ENCODE measurements at regions not wholly inside any gene's neighbourhood (a gene's known extent, or its start where the extent isn't known, plus 50 kb on each side); places are given as distances from the start of the nearest gene placed in this dataset.

DNA sequence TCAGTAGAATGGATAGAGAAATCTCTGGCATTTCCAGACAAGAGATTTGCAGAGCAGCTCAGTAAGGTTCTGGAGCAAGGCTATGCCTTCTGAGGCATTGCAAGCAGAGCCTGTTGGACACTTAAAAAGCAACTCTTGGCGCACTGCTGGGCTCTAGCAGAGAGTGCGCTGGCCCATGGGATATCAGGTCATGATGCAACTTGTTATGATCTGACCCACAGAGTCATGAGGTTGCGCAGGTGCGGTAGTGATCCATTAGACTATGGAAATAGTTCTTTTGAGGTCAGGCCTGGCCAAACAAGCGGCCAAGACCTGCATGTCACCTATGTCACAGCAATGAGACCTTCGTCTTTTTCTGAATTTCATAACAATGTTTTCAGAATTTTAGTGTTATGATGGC is 168.6 kb downstream of the TMTC3 start:
- no peak for DNase-seq (ENCODE audit: low spot score)

GRCh38 chr12:88313554-88313953 is 171.4 kb downstream of the TMTC3 start:
- no peak for DNase-seq (ENCODE audit: low spot score)

DNA sequence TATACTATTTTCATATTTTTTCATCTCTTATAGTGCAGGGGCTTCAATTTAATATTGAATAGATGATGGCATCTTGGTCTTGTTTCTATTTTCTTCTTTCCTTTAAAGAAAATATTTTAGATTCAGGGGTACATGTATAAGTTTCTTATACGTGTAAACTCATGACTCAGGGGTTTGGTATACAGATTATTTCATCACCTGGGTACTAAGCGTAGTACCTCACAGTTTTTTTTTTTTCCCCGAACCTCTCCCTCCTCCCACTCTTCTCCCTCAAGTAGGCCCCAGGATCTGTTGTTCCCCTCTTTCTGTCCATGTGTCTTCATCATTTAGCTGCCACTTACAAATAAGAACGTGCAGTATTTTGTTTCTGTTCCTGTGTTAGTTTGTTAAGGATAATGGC is 172.6 kb downstream of the TMTC3 start:
- DNase-seq (ENCODE audit: low spot score) = no peak

DNA sequence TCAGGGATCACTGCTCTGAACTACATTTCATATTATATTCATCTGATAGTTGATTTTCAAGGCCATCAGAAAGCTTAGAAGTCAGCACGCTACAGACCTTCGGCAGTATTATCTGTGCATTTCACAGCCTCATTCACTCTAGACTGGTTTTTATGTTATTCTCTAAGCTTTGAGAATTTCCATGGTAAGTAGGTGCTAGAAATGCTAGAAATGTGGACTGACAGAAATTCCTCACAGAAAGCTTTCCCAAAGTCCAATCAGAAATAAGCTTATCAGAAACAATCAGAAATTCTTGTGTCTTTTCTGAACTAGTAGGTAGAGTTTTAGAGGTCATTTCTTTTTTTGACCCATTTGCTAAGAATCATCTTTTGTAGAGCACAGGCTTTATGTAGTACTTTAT is 176.6 kb downstream of the TMTC3 start:
- DNase-seq (ENCODE audit: low spot score) = no peak

- DNase-seq (ENCODE audit: low spot score) = no peak
Observed at GRCh38 chr12:88325076-88325815, 183.1 kb downstream of the TMTC3 start.

GRCh38 chr12:88325816-88326189 is 183.7 kb downstream of the TMTC3 start:
- DNase-seq (ENCODE audit: low spot score) = no peak

DNA sequence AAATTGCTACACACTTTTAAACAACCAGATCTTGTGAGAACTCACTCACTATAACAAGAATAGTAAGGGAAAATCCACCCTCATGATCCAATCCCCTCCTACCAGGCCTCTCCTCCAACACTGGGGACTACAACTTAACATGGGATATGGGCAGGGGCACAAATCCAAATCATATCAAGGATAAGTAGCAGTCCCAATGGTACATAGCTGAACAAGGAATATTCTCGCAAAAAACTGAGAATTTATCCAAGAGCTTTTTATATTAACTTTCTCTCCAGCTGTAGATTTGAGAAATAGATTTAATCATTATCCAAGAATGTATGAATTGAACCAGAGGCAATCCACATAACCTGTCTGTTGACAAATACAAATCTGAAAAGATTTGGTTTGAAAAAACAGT is 185.2 kb downstream of the TMTC3 start:
- DNase-seq (ENCODE audit: low spot score) = no peak

- DNase-seq (ENCODE audit: low spot score) = no peak
Observed at GRCh38 chr12:88328090-88328489, 186.0 kb downstream of the TMTC3 start.

- no peak for DNase-seq (ENCODE audit: low spot score)
Observed at GRCh38 chr12:88329833-88330232, 187.7 kb downstream of the TMTC3 start.

- no peak for DNase-seq (ENCODE audit: low spot score)
Observed at GRCh38 chr12:88334271-88334670, 192.2 kb downstream of the TMTC3 start.

- DNase-seq (ENCODE audit: low spot score) = no peak
Observed at GRCh38 chr12:88336076-88336739, 194.1 kb downstream of the TMTC3 start.

DNA sequence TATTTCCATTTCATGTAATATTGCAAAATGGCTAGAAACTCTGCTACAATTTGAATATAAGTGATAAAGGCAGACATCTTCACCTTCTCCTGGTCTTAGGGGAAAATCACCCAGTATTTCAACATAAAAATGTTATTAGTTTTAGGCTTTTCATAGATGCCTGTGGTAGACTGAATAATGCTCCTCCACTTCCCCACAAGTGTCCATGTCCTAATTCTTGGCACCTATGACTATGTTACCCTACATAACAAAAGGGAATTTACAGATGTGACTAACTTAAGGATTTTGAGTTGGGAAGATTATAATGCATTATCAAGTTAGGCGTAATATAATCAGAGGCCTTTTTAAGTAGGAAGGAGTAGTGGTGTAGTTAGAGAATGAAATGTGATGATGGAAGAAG is 196.4 kb downstream of the TMTC3 start:
- no peak for DNase-seq (ENCODE audit: low spot score)

- DNase-seq (ENCODE audit: low spot score) = no peak
Observed at GRCh38 chr12:88339254-88339949, 197.3 kb downstream of the TMTC3 start.

DNA sequence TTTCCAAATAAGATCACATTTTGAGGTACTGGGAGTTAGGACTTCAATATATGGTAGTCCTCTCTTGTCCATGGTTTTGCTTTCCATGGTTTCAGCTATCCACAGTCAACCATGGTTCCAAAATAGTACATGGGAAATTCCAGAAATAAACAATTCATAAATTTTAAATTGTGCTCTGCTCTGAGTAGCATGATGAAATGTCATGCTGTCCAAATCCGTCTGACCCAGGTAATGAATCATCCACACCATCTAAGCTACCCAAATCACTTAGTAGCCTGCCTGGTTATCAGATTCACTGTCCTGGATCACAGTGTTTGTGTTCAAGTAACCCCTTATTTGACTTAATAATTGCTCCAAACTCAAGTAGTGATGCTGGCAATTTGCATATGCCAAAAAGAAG is 197.9 kb downstream of the TMTC3 start:
- DNase-seq (ENCODE audit: low spot score) = no peak

DNA sequence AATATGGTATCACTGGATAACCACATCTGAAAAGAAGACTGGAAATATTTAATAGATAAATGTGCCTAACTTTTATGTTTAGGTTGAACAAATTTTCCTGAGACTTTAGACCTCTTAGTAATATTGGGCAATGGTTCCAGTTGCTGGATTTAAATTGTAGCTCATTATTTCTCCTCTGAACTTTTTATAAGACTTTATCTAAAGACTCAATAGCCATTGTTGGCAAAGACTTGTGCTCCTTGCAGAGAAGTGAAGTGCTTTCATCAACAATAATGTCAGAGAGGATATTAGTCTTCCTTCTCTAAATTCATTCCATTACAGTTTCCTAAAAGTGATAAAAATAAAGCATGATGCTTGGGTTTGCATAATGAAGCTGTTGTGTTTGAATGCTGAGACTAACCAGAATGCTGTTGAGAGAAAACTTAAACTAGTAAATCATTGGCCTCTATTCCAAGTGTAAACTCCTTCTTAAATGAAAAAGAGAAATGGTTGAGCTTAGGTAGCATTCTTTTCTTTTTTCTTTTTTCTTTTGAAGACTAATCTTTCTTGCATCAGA is 200.2 kb downstream of the TMTC3 start:
- no peak for DNase-seq (ENCODE audit: low spot score)

- DNase-seq (ENCODE audit: low spot score) = no peak
Observed at GRCh38 chr12:88351146-88351545, 209.0 kb downstream of the TMTC3 start.

DNA sequence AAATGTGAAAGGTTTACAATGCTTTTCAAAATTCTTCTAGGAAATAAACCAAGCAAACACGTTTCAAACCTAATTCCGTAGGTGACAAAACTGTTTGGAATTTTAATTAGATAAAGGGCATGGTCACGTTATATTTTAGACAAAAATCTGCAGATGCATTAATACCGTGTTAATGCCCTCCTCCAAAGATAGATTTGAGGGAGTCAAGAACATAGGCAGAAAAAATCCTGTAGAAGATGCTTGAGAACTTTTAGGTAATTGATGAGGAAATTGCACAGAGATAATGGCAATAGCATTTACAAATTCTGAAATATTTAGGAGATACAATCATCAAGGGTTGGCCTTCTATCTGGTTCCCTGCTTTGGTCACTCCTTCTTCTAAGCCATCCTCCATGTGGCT is 212.6 kb downstream of the TMTC3 start:
- no peak for DNase-seq (ENCODE audit: low spot score)

- DNase-seq (ENCODE audit: low spot score) = no peak
Observed at GRCh38 chr12:88360343-88360742, 218.2 kb downstream of the TMTC3 start.

GRCh38 chr12:88361493-88361892 is 218.8 kb downstream of the KITLG start:
- DNase-seq (ENCODE audit: low spot score) = no peak

DNA sequence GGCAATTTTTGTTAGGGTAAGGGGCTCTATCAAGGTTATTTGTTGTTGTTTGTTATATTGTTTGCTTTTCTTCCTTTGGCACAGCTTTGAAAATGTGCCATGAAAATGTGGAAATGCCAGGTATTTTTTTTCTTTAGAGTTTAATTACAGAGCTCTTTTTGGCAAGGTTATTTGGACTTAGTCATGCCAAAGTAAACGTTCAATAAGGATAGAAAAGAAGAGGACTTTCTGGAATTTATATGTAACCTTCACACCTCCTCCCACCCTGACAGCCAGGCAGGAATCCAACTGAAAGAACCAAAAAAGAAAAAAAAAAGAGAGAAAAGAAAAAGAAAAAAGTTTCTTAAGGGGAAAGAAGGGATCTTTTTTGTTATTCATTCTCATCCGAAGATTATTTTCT is 217.8 kb downstream of the KITLG start:
- DNase-seq (ENCODE audit: low spot score) = no peak

DNA sequence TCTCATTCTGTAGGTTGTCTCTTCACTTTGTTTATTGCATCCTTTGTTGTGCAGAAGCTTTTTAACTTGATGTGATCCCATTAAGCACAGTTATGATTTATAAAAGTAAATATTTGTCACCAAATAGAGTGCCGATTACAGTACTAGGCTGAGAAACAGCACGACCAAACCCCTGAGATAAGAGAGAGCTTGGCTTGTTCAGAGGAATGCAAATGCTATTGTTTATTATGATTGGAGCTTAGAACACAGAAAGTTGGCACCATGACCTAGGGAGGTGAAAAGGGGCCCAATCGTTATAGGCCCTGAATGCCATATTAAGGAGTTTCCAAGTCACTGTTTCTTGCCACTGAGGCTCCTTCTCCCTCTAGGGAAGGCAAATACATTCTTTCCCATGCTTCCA is 214.9 kb downstream of the KITLG start:
- no peak for DNase-seq (ENCODE audit: low spot score)

- DNase-seq (ENCODE audit: low spot score) = no peak
Observed at GRCh38 chr12:88366101-88366500, 214.2 kb downstream of the KITLG start.

- no peak for DNase-seq (ENCODE audit: low spot score)
Observed at GRCh38 chr12:88367231-88367630, 213.0 kb downstream of the KITLG start.

Measured in cerebellar cortex (tissue), 1 donor.